NCI-H69 (cell line): ENCODE measurements at regions not wholly inside any gene's neighbourhood (a gene's known extent, or its start where the extent isn't known, plus 50 kb on each side); places are given as distances from the start of the nearest gene placed in this dataset.
"Not testable (repeated sequence)": the region's sequence is repeated elsewhere in the genome, so short reads cannot be mapped to it uniquely, and the experiment has no call there.

Experiments
- DNase-seq: peaks from one replicate; lab custom pipeline; 2025; lab: John Stamatoyannopoulos, UW

GRCh38 chr14:85895603-85896002 is 365.7 kb downstream of the FLRT2 start:
- DNase-seq = no peak

- no peak for DNase-seq
Measured at GRCh38 chr14:85892251-85892650, 362.3 kb downstream of the FLRT2 start.

GRCh38 chr14:85883966-85884365 is 354.0 kb downstream of the FLRT2 start:
- no peak for DNase-seq

- no peak for DNase-seq
Measured at GRCh38 chr14:85883101-85883500, 353.2 kb downstream of the FLRT2 start.

GRCh38 chr14:85881935-85882334 is 352.0 kb downstream of the FLRT2 start:
- DNase-seq = no peak

- no peak for DNase-seq
Measured at GRCh38 chr14:85878874-85879273, 348.9 kb downstream of the FLRT2 start.

- DNase-seq = peak; percentile 90
Measured at GRCh38 chr14:85873006-85873405, 343.1 kb downstream of the FLRT2 start.

- DNase-seq = peak; percentile 33
Measured at GRCh38 chr14:85867450-85867849, 337.5 kb downstream of the FLRT2 start.

GRCh38 chr14:85865701-85866100 is 335.8 kb downstream of the FLRT2 start:
- no peak for DNase-seq

GRCh38 chr14:85858634-85859033 is 328.7 kb downstream of the FLRT2 start:
- peak; percentile 88 for DNase-seq

GRCh38 chr14:85856430-85856829 is 326.5 kb downstream of the FLRT2 start:
- DNase-seq = peak; percentile 42

- DNase-seq = peak; percentile 53
Measured at GRCh38 chr14:85853996-85854526, 324.1 kb downstream of the FLRT2 start.

- DNase-seq = peak; percentile 16
Measured at GRCh38 chr14:85852906-85853305, 323.0 kb downstream of the FLRT2 start.

- not testable (repeated sequence) for DNase-seq
Measured at GRCh38 chr14:85852123-85852522, 322.2 kb downstream of the FLRT2 start.

- not testable (repeated sequence) for DNase-seq
Measured at GRCh38 chr14:85830549-85830948, 300.6 kb downstream of the FLRT2 start.

GRCh38 chr14:85829601-85830000 is 299.7 kb downstream of the FLRT2 start:
- DNase-seq = not testable (repeated sequence)

GRCh38 chr14:85824526-85824925 is 294.6 kb downstream of the FLRT2 start:
- DNase-seq = peak; percentile 97

- DNase-seq = no peak
Measured at GRCh38 chr14:85822236-85822635, 292.3 kb downstream of the FLRT2 start.

- peak; percentile 40 for DNase-seq
Measured at GRCh38 chr14:85817430-85817829, 287.5 kb downstream of the FLRT2 start.

GRCh38 chr14:85813040-85813439 is 283.1 kb downstream of the FLRT2 start:
- DNase-seq = no peak

GRCh38 chr14:85811340-85811739 is 281.4 kb downstream of the FLRT2 start:
- peak; percentile 42 for DNase-seq

- peak; percentile 28 for DNase-seq
Measured at GRCh38 chr14:85799668-85800067, 269.7 kb downstream of the FLRT2 start.

GRCh38 chr14:85798856-85799255 is 268.9 kb downstream of the FLRT2 start:
- DNase-seq = no peak

GRCh38 chr14:85793533-85793932 is 263.6 kb downstream of the FLRT2 start:
- no peak for DNase-seq

GRCh38 chr14:85789506-85789905 is 259.6 kb downstream of the FLRT2 start:
- DNase-seq = no peak
